Testis (tissue), 2 donors: ENCODE measurements at regions not wholly inside any gene's neighbourhood (a gene's known extent, or its start where the extent isn't known, plus 50 kb on each side); places are given as distances from the start of the nearest gene placed in this dataset.

Source experiments
- CTCF ChIP-seq, 3 experiments: fragments of 450-650 bp in 2 of 3; fragments of 200-600 bp in 1 of 3; sonication (generic) in 1 of 3; IDR thresholded peaks; one replicate each; pipeline ENCODE4 v1.5.1; 2016 to 2019; ENCODE audit warnings: antibody characterized with exemption in 3 of 3, mild to moderate bottlenecking in 2 of 3, moderate library complexity in 1 of 3
- POLR2A ChIP-seq: fragments of 450-650 bp; IDR thresholded peaks from one replicate; pipeline ENCODE4 v1.6.1; 2017; ENCODE audit warnings: antibody characterized with exemption, mild to moderate bottlenecking, moderate library complexity

DNA sequence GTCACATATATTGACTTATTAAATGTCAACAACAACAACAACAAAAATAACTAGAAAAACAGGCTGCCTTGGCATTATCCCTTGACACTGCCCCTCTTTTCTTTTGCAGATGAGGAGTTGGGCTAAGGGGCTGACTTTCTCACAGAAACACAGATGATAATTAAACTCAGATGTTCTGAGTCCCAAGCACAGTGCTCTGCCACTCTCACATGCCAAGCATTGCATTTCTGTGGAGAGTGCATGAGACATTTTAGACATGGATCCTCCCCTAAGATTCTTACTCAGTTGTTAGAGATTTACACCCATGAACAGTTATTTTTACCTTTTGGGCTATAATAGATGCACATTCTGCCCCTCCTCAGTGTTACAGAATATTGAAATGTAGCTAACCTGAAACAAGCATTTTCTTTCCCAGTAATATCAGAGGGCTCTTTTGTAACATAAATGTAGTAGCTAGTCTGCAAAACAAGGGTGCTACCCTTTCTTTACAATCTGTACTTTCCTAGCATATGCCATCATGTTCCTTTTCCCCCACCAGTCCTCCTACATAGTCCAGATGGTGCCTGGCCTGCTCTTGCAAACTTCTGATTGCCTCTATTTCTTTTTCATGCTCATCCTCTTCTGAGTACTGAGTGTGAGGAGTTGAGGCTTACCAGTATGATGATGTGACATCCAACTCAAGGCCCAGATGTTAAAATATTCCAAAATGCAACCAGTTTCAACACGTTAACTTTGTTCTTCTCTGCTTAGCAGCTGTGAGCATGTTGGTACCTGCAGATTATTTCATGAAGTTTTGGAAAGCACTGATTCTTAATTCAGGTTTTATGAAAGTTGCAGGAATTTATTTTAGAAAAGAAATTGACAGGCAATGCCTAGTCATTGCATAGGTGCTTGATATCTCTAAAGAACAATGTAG lies 125.0 kb upstream of the ATP2B1 start:
- TF ChIP-seq CTCF (IDR thresholded peaks at IDR 0.05): no peak
- TF ChIP-seq POLR2A: no peak
